Colonic mucosa (tissue), 4 donors: ENCODE measurements at regions not wholly inside any gene's neighbourhood (a gene's known extent, or its start where the extent isn't known, plus 50 kb on each side); places are given as distances from the start of the nearest gene placed in this dataset.

Experiments
- DNase-seq: peaks from one replicate; pipeline ENCODE4 v3.0.0-alpha.2; 2020
- H3K27ac ChIP-seq: fragments of 200-600 bp; one replicate; pipeline ENCODE4 v1.8.0; 2021
- H3K27me3 ChIP-seq: fragments of 200-600 bp; one replicate; pipeline ENCODE4 v1.8.0; 2021
- H3K36me3 ChIP-seq: fragments of 200-600 bp; one replicate; pipeline ENCODE4 v1.8.0; 2021
- H3K4me1 ChIP-seq: fragments of 200-600 bp; one replicate; pipeline ENCODE4 v1.8.0; 2021; ENCODE audit warnings: mild to moderate bottlenecking
- H3K4me3 ChIP-seq: fragments of 200-600 bp; one replicate; pipeline ENCODE4 v1.8.0; 2021
- H3K9ac ChIP-seq, 2 donors: one replicate each; pipeline ENCODE4 v1.7.0; 2013; ENCODE audit warnings: control low read depth in 2 of 2, low read depth in 2 of 2, low read length in 2 of 2
- H3K9me3 ChIP-seq: fragments of 200-600 bp; one replicate; pipeline ENCODE4 v1.8.0; 2021
- CTCF ChIP-seq: fragments of 200-600 bp; IDR thresholded peaks from one replicate; pipeline ENCODE4 v1.8.0; 2022; ENCODE audit warnings: antibody characterized with exemption, mild to moderate bottlenecking
- intact Hi-C: fragments of 100-400 bp; cut with DNase I; formaldehyde crosslinking; loops from one replicate; pipeline ENCODE4 v1.14.1; 2022
- donor health status: healthy.
- donor health status: DM: no; HTN: no; CAD: no.
- donor health status: DM: no; HTN: no; CAD: no.

DNA sequence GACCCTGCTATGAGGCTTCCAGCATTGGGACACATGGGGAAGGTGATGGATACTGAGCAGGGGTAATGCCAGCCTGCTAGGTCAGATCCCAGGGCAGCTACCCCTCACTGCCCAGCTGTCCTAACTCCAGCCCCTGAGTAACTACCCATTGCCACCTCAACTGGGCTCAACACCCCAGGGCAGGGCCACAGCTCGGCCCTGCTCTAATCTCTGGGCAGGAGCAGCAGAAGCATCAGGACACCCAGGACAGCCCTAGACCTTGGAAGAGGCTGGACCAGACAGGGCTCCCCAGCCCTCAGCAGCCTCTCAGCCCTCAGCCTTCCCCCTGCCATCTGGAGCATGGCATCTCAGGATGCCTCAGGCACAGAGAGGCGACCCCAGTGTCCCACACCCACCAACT lies 67.4 kb upstream of the TOP1 start:
- no peaks in the 10 kb centered on the region for H3K9me3 ChIP-seq
- H3K27ac ChIP-seq: no peak overlapping the region
- intact Hi-C loops: loop anchor here (5.0 to 10.0 kb wide), 4 partner anchors 219 to 1696 kb away; no protein-coding TSS in a partner anchor
- H3K4me1 ChIP-seq: no peaks in the 10 kb centered on the region
- peak; percentile 8 for DNase-seq
- TF ChIP-seq CTCF: no peak
- H3K4me3 ChIP-seq: no peak overlapping the region
- H3K36me3 ChIP-seq: no peaks in the 10 kb centered on the region
- no peak overlapping the region for H3K9ac ChIP-seq
- H3K27me3 ChIP-seq: no peaks in the 10 kb centered on the region

DNA sequence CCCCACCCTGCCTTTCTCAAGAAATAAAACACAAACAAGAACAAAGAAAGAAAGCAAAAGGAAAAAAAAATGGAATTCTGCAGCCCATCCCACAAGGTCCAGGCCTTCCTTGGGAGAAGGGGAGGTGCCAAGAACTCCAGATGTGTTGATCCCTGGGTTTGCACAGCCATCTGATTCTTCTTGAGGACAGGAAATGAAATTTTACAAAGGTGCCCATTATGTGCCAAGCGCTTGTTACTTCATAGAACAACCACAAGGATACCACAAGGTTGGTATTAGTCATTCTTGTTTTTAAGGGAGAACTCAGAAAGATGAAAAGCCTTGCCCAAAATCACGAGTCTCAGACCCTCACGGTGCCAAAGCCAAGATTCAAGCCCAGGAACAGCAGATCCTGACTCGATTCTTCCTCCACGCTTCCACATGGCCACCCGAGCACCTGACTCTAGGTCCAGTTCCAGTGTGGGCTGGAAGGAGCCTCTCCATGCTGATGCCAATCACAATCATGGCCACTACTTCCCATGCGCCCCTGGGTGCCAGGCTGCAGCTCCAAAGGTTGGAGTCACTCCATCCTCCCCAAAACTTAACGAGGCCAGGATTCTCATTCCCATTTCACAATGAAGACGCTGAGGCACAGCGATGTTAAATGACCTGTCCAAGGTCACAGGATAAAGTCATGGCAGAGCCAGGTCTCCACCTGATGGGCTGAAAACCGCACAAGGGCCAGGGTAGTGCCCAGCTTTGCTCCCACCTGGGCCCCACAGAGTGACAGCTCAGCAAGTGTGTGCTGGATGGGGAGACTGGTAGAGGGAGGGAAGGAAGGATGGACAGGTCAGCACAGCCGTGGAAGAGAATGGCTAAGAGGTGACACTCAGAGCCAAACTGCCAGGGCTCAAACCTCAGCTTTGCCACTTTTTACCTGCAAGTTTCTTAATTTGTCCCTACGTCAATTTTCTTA lies 66.7 kb upstream of the TOP1 start:
- H3K4me3 ChIP-seq: no peak overlapping the region
- H3K4me1 ChIP-seq: no peaks in the 10 kb centered on the region
- no peaks in the 10 kb centered on the region for H3K27me3 ChIP-seq
- no peak overlapping the region for H3K9ac ChIP-seq
- no peak for TF ChIP-seq CTCF
- no peaks in the 10 kb centered on the region for H3K36me3 ChIP-seq
- no peaks in the 10 kb centered on the region for H3K9me3 ChIP-seq
- no peak for DNase-seq
- no peak overlapping the region for H3K27ac ChIP-seq
- intact Hi-C loops: loop anchor here (5.0 to 10.0 kb wide), 4 partner anchors 220 to 1697 kb away; no protein-coding TSS in a partner anchor

DNA sequence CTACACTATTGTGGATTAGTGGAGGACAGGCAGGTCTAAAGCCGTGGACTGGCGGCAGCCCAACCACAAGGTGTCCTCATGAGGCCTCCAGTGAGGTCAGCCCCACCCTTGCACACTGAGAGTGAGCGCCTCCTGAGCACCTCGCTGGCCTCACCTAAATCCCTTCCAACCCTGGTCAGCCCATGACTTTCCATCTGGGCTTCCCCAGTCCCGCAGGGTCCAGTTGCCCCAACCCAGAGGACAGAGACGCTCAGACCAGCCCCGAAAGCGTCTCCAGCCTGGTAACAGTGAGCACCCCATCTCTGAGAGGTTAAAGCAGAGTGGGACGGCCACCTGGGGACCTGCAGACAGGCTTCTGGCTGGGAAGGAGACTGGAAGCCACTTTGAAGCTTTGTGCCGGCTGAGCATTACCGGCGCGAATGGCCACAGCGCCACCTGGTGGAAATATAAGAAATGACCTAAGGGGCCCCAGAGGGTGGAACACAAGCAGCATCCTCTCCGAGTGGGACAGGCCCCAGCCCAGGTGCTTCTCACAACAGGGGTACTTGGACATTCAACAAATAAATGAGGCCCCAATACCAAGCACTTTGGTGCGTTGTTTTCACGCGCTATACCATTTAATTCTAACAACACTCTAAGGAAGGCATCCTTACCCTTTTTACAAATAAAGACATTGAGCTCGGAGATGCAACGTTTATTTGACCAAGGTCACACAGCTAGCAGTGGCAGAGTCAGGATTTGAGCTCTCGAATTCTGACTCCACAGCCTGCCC lies 65.7 kb upstream of the TOP1 start:
- peak; percentile 87 for TF ChIP-seq CTCF
- no peak overlapping the region for H3K9ac ChIP-seq
- no peak overlapping the region for H3K4me3 ChIP-seq
- DNase-seq: peak; percentile 74
- H3K36me3 ChIP-seq: no peaks in the 10 kb centered on the region
- no peaks in the 10 kb centered on the region for H3K9me3 ChIP-seq
- intact Hi-C loops: loop anchor here (5.0 to 10.0 kb wide), 4 partner anchors 221 to 1698 kb away; no protein-coding TSS in a partner anchor
- no peaks in the 10 kb centered on the region for H3K4me1 ChIP-seq
- H3K27me3 ChIP-seq: no peaks in the 10 kb centered on the region
- H3K27ac ChIP-seq: no peak overlapping the region

DNA sequence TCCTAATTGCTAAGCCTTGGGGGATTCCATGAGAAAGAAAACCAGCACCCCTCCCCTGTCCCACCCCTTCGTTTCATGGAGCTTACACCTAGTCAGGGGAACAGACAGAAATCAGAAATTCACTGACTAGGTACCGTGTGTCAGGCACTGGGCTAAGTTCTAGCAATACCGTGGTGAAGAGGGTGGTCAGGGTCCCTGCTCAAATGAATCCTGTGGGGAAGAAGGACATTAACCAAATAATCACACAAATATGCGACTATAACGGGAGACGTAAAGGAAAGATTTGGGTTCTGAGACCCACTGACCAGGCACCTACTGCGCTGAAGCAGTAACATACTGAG lies 65.1 kb upstream of the TOP1 start:
- Histone ChIP-seq H3K9me3 (no peaks in the 10 kb centered on the region), H3K27ac (no peak overlapping the region), H3K36me3 (no peaks in the 10 kb centered on the region), H3K4me1 (no peaks in the 10 kb centered on the region), H3K4me3 (no peak overlapping the region), H3K9ac (no peak overlapping the region), H3K27me3 (no peaks in the 10 kb centered on the region)
- DNase-seq: no peak
- TF ChIP-seq CTCF: no peak
- intact Hi-C loops: loop anchor here (5.0 to 10.0 kb wide), 4 partner anchors 221 to 1699 kb away; no protein-coding TSS in a partner anchor

DNA sequence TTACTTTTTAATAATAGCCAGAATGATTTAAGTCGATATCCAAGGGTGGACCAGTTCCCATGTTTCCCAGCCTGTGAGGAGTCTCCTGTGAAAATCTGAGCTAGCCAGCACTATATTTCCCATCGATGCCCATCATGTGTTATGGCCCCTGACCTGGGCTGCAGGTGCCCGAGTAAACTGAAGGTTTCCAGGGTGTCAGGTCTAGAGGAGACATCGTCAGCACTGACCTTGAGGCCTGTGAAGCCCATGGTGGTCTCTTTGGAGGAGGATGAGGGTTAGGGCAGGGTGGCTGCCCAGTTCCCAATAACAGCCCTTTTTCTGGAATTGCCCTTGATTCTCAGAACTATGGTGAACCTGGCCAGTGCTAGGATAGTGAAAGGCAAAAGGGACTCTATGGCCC lies 63.0 kb upstream of the TOP1 start:
- Histone ChIP-seq H3K27ac (no peak overlapping the region), H3K4me1 (no peaks in the 10 kb centered on the region), H3K9ac (no peak overlapping the region), H3K27me3 (no peaks in the 10 kb centered on the region), H3K4me3 (no peak overlapping the region), H3K9me3 (no peaks in the 10 kb centered on the region), H3K36me3 (no peaks in the 10 kb centered on the region)
- DNase-seq: no peak
- intact Hi-C loops: loop anchor here (10.0 kb wide), 3 partner anchors 369 to 1701 kb away; no protein-coding TSS in a partner anchor
- TF ChIP-seq CTCF: no peak
